Suprapubic skin (tissue), 4 donors: ENCODE measurements at regions not wholly inside any gene's neighbourhood (a gene's known extent, or its start where the extent isn't known, plus 50 kb on each side); places are given as distances from the start of the nearest gene placed in this dataset.

Experiments used
- DNase-seq, 2 donors: peaks; one replicate each; pipeline ENCODE4 v3.0.0-alpha.2; 2019; ENCODE audit warnings: low spot score in 2 of 2
- H3K27ac ChIP-seq: fragments of 200-600 bp; sonication (generic); one replicate; pipeline ENCODE4 v1.5.1; 2019
- H3K27me3 ChIP-seq: fragments of 200-600 bp; sonication (generic); one replicate; pipeline ENCODE4 v1.5.1; 2019
- H3K36me3 ChIP-seq: fragments of 200-600 bp; sonication (generic); one replicate; pipeline ENCODE4 v1.5.1; 2019
- H3K4me1 ChIP-seq: fragments of 200-600 bp; sonication (generic); one replicate; pipeline ENCODE4 v1.5.1; 2019
- H3K4me3 ChIP-seq: fragments of 200-600 bp; sonication (generic); one replicate; pipeline ENCODE4 v1.5.1; 2019; ENCODE audit warnings: mild to moderate bottlenecking
- H3K9me3 ChIP-seq: fragments of 200-600 bp; sonication (generic); one replicate; pipeline ENCODE4 v1.5.1; 2019
- EP300 ChIP-seq: sonication (generic); formaldehyde crosslinking; IDR thresholded peaks from one replicate; pipeline ENCODE4 v1.6.1; 2017; ENCODE audit warnings: antibody characterized with exemption
- POLR2A ChIP-seq, 2 donors: fragments of 450-650 bp; IDR thresholded peaks; one replicate each; pipeline ENCODE4 v1.6.1; 2017; ENCODE audit warnings: antibody characterized with exemption in 2 of 2, mild to moderate bottlenecking in 2 of 2, moderate library complexity in 2 of 2
- POLR2AphosphoS5 ChIP-seq, 3 donors: sonication (generic); formaldehyde crosslinking; IDR thresholded peaks; one replicate each; pipeline ENCODE4 v1.6.1; 2017; ENCODE audit warnings: antibody characterized with exemption in 3 of 3
- WGBS: methylation state at CpG from one replicate; pipeline ENCODE4 v1.1.5; 2018; 5-methylcytosine and 5-hydroxymethylcytosine counted together
- TF ChIP-seq, protein P1 (sequence below), 2 donors: fragments of 200-600 bp in 1 of 2; fragments of 450-650 bp in 1 of 2; sonication (generic) in 1 of 2; IDR thresholded peaks; one replicate each; pipeline ENCODE4 v1.5.1; 2016 to 2019; ENCODE audit warnings: antibody characterized with exemption in 2 of 2, mild to moderate bottlenecking in 1 of 2, moderate library complexity in 1 of 2

DNA sequence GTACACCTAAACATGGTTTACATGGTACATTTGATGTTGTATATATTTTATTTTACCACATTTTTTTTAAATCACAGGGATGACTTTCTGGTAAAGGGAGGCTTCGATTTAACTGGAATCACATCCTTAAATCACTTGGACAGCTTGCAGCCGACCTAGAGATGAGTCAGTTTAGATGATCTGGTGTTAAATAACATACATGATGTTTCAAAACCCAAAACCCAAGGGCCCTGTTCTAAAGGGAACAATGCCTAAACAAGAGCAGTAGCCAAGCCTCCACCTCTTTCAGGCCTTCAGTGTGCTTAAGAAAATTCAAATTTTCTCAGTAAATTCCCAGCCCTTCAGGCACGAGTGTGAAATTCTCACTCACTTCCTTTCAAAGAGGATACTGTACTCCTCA, 108.8 kb downstream of the WT1 start:
- Histone ChIP-seq H3K27me3 (peaks cover 4% of the 10 kb centered on the region), H3K27ac (no peak overlapping the region), H3K4me1 (no peaks in the 10 kb centered on the region), H3K36me3 (no peaks in the 10 kb centered on the region), H3K9me3 (no peaks in the 10 kb centered on the region), H3K4me3 (no peak overlapping the region)
- no peak for DNase-seq
- WGBS = 66% methylated on average over 3 of the region's 3 CpGs
- TF ChIP-seq EP300 (no peak), POLR2AphosphoS5 (IDR thresholded peaks at IDR 0.05) (no peak), POLR2A (IDR thresholded peaks at IDR 0.05) (no peak)
- TF ChIP-seq, protein P1, sequence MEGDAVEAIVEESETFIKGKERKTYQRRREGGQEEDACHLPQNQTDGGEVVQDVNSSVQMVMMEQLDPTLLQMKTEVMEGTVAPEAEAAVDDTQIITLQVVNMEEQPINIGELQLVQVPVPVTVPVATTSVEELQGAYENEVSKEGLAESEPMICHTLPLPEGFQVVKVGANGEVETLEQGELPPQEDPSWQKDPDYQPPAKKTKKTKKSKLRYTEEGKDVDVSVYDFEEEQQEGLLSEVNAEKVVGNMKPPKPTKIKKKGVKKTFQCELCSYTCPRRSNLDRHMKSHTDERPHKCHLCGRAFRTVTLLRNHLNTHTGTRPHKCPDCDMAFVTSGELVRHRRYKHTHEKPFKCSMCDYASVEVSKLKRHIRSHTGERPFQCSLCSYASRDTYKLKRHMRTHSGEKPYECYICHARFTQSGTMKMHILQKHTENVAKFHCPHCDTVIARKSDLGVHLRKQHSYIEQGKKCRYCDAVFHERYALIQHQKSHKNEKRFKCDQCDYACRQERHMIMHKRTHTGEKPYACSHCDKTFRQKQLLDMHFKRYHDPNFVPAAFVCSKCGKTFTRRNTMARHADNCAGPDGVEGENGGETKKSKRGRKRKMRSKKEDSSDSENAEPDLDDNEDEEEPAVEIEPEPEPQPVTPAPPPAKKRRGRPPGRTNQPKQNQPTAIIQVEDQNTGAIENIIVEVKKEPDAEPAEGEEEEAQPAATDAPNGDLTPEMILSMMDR (IDR thresholded peaks at IDR 0.05) = no peak

DNA sequence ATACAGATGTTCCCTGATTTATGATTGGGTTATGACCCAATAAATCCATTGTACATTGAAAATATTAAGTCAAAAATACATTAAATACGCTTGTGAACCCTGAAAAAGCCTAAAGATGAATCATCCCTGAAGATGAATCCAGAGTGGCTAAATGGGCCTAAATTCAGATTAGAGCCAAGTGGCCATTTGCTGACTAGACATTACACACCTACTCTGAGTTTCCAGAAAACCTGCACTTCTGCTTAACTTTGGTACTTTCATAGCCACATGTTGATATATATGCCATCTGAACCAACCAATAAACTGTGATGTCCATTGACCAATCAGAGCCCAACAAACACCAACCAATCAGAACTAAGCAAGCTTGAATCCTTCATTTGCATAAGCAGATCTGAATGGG, 106.9 kb downstream of the WT1 start:
- 75% methylated on average over 1 of the region's 1 CpG for WGBS
- peaks cover 7% of the 10 kb centered on the region for H3K4me1 ChIP-seq
- no peak overlapping the region for H3K27ac ChIP-seq
- H3K9me3 ChIP-seq = no peaks in the 10 kb centered on the region
- H3K27me3 ChIP-seq = no peaks in the 10 kb centered on the region
- H3K4me3 ChIP-seq = no peak overlapping the region
- DNase-seq = no peak
- TF ChIP-seq EP300 (no peak), POLR2A (IDR thresholded peaks at IDR 0.05) (no peak), POLR2AphosphoS5 (IDR thresholded peaks at IDR 0.05) (no peak)
- TF ChIP-seq, protein P1 (IDR thresholded peaks at IDR 0.05) = no peak
- H3K36me3 ChIP-seq = no peaks in the 10 kb centered on the region

DNA sequence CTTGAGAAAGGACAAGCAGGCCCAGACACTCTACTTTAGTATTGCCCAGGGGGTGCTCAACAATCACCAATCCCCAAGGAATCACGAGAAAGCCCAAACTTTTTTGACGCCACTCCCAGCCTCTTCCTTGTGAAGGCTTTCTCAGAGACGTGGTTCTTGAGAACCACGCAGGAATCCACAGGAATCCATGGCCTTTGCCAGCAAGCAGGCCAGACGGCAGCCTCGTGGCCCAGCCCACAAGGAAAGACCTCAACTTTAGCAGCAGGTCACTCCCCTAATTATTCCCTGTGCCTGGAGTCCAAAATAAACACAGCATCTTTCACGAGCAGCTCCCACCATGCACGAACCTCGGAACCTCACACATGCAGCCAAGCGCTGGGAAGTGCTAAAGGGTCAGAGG, 104.2 kb downstream of the WT1 start:
- DNase-seq = no peak

DNA sequence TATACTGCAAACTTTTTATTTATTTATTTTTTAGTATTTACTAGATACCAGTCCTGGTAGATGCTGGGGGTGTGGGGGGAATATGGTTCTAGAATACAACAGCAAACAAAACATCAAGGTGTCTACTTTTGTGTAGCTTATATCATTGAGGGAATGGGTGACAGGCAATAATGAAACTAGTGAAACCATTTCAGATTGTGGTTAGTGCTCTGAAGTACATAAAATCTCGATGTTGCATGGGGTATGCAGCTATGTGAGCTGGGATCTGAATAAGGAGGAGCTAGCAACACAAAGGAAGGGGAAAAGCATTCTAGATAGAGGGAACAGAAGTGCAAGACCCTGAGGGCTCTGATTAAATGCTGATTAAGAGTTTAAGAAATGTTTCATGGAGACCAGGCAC, 103.5 kb downstream of the WT1 start:
- Histone ChIP-seq H3K27ac (no peak overlapping the region), H3K4me3 (no peak overlapping the region), H3K9me3 (no peaks in the 10 kb centered on the region), H3K4me1 (peaks cover 7% of the 10 kb centered on the region), H3K36me3 (no peaks in the 10 kb centered on the region), H3K27me3 (peaks cover 3% of the 10 kb centered on the region)
- TF ChIP-seq, protein P1 (IDR thresholded peaks at IDR 0.05) = no peak
- TF ChIP-seq POLR2AphosphoS5 (IDR thresholded peaks at IDR 0.05) (no peak), POLR2A (IDR thresholded peaks at IDR 0.05) (no peak), EP300 (no peak)
- DNase-seq = no peak
- 78% methylated on average over 1 of the region's 1 CpG for WGBS

More for the DNA sequence above, 104.2 kb downstream of the WT1 start:
- no peak for TF ChIP-seq EP300
- TF ChIP-seq POLR2A (IDR thresholded peaks at IDR 0.05) = no peak
- no peak for TF ChIP-seq POLR2AphosphoS5 (IDR thresholded peaks at IDR 0.05)
- TF ChIP-seq, protein P1 (IDR thresholded peaks at IDR 0.05) = no peak
- Histone ChIP-seq H3K36me3 (no peaks in the 10 kb centered on the region), H3K4me3 (no peak overlapping the region), H3K4me1 (peaks cover 7% of the 10 kb centered on the region), H3K9me3 (no peaks in the 10 kb centered on the region), H3K27me3 (peaks cover 3% of the 10 kb centered on the region), H3K27ac (no peak overlapping the region)
- WGBS = 82% methylated on average over 10 of the region's 10 CpGs

DNA sequence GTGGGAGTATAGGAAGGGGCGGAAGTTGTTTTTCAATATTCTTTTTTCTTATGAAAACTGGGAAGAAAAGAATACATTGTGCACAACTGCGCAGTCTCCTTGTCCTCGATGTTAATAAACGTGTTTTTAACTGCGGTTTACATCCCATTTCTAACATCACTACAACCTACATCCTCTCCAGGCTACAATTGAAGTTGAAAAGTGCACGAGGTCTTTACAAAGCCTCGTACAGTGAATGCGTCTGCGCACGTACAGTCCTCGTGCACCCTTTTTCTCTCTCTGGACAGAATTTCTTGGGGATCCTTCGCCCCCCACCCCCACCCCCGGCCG, 102.4 kb downstream of the WT1 start:
- Histone ChIP-seq H3K27me3 (peaks cover 3% of the 10 kb centered on the region), H3K9me3 (no peaks in the 10 kb centered on the region), H3K4me3 (peak overlapping the region; percentile 45), H3K4me1 (peaks cover 7% of the 10 kb centered on the region), H3K36me3 (no peaks in the 10 kb centered on the region), H3K27ac (no peak overlapping the region)
- DNase-seq = no peak
- 17% methylated on average over 14 of the region's 14 CpGs for WGBS
- TF ChIP-seq, protein P1 (IDR thresholded peaks at IDR 0.05) = no peak
- no peak for TF ChIP-seq POLR2AphosphoS5 (IDR thresholded peaks at IDR 0.05)
- no peak for TF ChIP-seq POLR2A (IDR thresholded peaks at IDR 0.05)
- TF ChIP-seq EP300 = no peak
